Glutamatergic neuron (in vitro differentiated cells): ENCODE measurements at regions not wholly inside any gene's neighbourhood (a gene's known extent, or its start where the extent isn't known, plus 50 kb on each side); places are given as distances from the start of the nearest gene placed in this dataset.

Source experiments
- DNase-seq: peaks from one replicate; pipeline ENCODE4 v3.0.0; 2022
- H3K27ac Mint-ChIP-seq: one replicate; pipeline ENCODE4 v1.8.0; 2020; ENCODE audit warnings: mild to moderate bottlenecking, mixed read lengths, inconsistent platforms; ENCODE audit not compliant: unreplicated experiment
- H3K27me3 Mint-ChIP-seq: one replicate; pipeline ENCODE4 v1.8.0; 2020; ENCODE audit warnings: mild to moderate bottlenecking, moderate library complexity, mixed read lengths, inconsistent platforms; ENCODE audit not compliant: unreplicated experiment
- H3K36me3 Mint-ChIP-seq: one replicate; pipeline ENCODE4 v1.8.0; 2020; ENCODE audit warnings: mild to moderate bottlenecking, mixed read lengths, inconsistent platforms; ENCODE audit not compliant: unreplicated experiment
- H3K4me1 Mint-ChIP-seq: one replicate; pipeline ENCODE4 v1.8.0; 2020; ENCODE audit warnings: mild to moderate bottlenecking, low read depth, mixed read lengths, inconsistent platforms; ENCODE audit not compliant: unreplicated experiment
- H3K4me3 Mint-ChIP-seq: one replicate; pipeline ENCODE4 v1.8.0; 2020; ENCODE audit warnings: mild to moderate bottlenecking, mixed read lengths, inconsistent platforms; ENCODE audit not compliant: unreplicated experiment
- H3K9me3 Mint-ChIP-seq: one replicate; pipeline ENCODE4 v1.8.0; 2020; ENCODE audit warnings: mild to moderate bottlenecking, moderate library complexity, mixed read lengths, inconsistent platforms; ENCODE audit not compliant: unreplicated experiment
- CTCF ChIP-seq: fragments of 200-600 bp; sonication (generic); IDR thresholded peaks from one replicate; pipeline ENCODE4 v1.5.0; 2021; ENCODE audit not compliant: partially characterized antibody, unreplicated experiment

- Mint-ChIP-seq H3K9me3 (peaks cover 4% of the 10 kb centered on the region), H3K4me3 (no peak overlapping the region), H3K27ac (no peak overlapping the region), H3K27me3 (no peaks in the 10 kb centered on the region), H3K36me3 (no peaks in the 10 kb centered on the region), H3K4me1 (peaks cover 6% of the 10 kb centered on the region)
- no peak for TF ChIP-seq CTCF
- no peak for DNase-seq
Measured at GRCh38 chr5:112546946-112547592, 128.0 kb upstream of the EPB41L4A start.

- no peak for TF ChIP-seq CTCF
- DNase-seq = no peak
- H3K4me3 Mint-ChIP-seq = no peak overlapping the region
- peaks cover 4% of the 10 kb centered on the region for H3K9me3 Mint-ChIP-seq
- H3K27ac Mint-ChIP-seq = no peak overlapping the region
- H3K36me3 Mint-ChIP-seq = no peaks in the 10 kb centered on the region
- H3K27me3 Mint-ChIP-seq = no peaks in the 10 kb centered on the region
- H3K4me1 Mint-ChIP-seq = peaks cover 6% of the 10 kb centered on the region
Measured at GRCh38 chr5:112548246-112548881, 129.3 kb upstream of the EPB41L4A start.

- Mint-ChIP-seq H3K9me3 (peaks cover 4% of the 10 kb centered on the region), H3K4me3 (no peak overlapping the region), H3K27me3 (no peaks in the 10 kb centered on the region), H3K36me3 (no peaks in the 10 kb centered on the region), H3K4me1 (peaks cover 12% of the 10 kb centered on the region), H3K27ac (no peak overlapping the region)
- no peak for DNase-seq
- no peak for TF ChIP-seq CTCF
Measured at GRCh38 chr5:112549127-112549526, 130.1 kb upstream of the EPB41L4A start.

- H3K27ac Mint-ChIP-seq = no peak overlapping the region
- no peaks in the 10 kb centered on the region for H3K27me3 Mint-ChIP-seq
- peaks cover 17% of the 10 kb centered on the region for H3K4me1 Mint-ChIP-seq
- no peak overlapping the region for H3K4me3 Mint-ChIP-seq
- no peaks in the 10 kb centered on the region for H3K36me3 Mint-ChIP-seq
- H3K9me3 Mint-ChIP-seq = peaks cover 4% of the 10 kb centered on the region
- TF ChIP-seq CTCF = no peak
- DNase-seq = no peak
Measured at GRCh38 chr5:112549605-112550166, 130.6 kb upstream of the EPB41L4A start.

- H3K27me3 Mint-ChIP-seq = no peaks in the 10 kb centered on the region
- DNase-seq = no peak
Measured at GRCh38 chr5:112551419-112552032, 132.4 kb upstream of the EPB41L4A start.

More at GRCh38 chr5:112551419-112552032, 132.4 kb upstream of the EPB41L4A start:
- Mint-ChIP-seq H3K4me1 (peaks cover 19% of the 10 kb centered on the region), H3K27ac (no peak overlapping the region), H3K9me3 (peaks cover 4% of the 10 kb centered on the region), H3K4me3 (no peak overlapping the region), H3K36me3 (no peaks in the 10 kb centered on the region)
- peak; percentile 80 for TF ChIP-seq CTCF
